ENCODE measurements at regions not wholly inside any gene's neighbourhood (a gene's known extent, or its start where the extent isn't known, plus 50 kb on each side); places are given as distances from the start of the nearest gene placed in this dataset.

DNA sequence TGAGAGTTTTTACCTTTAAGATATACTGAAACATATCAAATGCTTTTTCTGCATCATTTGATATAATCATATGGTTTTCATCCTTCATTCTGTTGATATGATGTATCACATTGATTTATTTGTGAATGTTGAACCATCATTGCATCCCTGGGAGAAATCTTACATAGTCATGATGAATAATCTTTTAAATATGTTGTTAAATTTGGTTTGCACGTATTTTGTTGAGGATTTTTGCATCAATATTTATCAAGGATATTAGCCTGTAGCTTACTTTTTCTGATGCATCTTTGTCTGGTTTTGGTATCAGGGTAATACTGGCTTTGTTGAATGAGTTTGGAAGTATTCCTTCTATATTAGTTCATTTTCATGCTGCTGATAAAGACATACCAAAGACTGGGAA lies 541.4 kb downstream of the TLL1 start:
- DNase-seq (ENCODE audit: low read depth, low spot score): no peak
- Mint-ChIP-seq H3K9me3 (peaks cover 12% of the 10 kb centered on the region), H3K4me1 (no peaks in the 10 kb centered on the region), H3K36me3 (ENCODE audit: low read depth) (no peaks in the 10 kb centered on the region), H3K27me3 (ENCODE audit: low read depth) (no peaks in the 10 kb centered on the region), H3K4me3 (no peak overlapping the region), H3K27ac (ENCODE audit: unreplicated experiment) (no peak overlapping the region)
- TF ChIP-seq, protein P1, sequence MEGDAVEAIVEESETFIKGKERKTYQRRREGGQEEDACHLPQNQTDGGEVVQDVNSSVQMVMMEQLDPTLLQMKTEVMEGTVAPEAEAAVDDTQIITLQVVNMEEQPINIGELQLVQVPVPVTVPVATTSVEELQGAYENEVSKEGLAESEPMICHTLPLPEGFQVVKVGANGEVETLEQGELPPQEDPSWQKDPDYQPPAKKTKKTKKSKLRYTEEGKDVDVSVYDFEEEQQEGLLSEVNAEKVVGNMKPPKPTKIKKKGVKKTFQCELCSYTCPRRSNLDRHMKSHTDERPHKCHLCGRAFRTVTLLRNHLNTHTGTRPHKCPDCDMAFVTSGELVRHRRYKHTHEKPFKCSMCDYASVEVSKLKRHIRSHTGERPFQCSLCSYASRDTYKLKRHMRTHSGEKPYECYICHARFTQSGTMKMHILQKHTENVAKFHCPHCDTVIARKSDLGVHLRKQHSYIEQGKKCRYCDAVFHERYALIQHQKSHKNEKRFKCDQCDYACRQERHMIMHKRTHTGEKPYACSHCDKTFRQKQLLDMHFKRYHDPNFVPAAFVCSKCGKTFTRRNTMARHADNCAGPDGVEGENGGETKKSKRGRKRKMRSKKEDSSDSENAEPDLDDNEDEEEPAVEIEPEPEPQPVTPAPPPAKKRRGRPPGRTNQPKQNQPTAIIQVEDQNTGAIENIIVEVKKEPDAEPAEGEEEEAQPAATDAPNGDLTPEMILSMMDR (conservative IDR thresholded peaks at IDR 0.05): no peak

DNA sequence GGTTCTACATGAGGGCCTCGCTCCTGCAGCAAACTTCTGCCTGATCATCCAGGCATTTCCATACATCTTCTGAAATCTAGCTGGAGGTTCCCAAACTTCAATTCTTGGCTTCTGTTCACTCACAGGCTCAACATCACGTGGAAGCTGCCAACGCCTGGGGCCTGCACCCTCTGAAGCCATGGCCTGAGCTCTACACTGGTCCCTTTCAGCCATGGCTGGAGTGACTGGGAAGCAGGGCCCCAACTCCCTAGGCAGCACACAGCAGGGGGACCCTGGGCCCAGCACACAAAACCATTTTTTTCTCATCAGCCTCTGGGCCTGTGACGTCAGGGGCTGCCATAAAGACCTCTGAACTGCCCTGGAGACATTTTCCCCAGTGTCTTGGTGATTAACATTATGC lies 542.7 kb downstream of the TLL1 start:
- TF ChIP-seq, protein P1 (conservative IDR thresholded peaks at IDR 0.05): no peak
- no peaks in the 10 kb centered on the region for H3K4me1 Mint-ChIP-seq
- no peak overlapping the region for H3K4me3 Mint-ChIP-seq
- no peaks in the 10 kb centered on the region for H3K27me3 Mint-ChIP-seq (ENCODE audit: low read depth)
- no peak overlapping the region for H3K27ac Mint-ChIP-seq (ENCODE audit: unreplicated experiment)
- no peak for DNase-seq (ENCODE audit: low read depth, low spot score)
- no peaks in the 10 kb centered on the region for H3K36me3 Mint-ChIP-seq (ENCODE audit: low read depth)
- H3K9me3 Mint-ChIP-seq: peaks cover 12% of the 10 kb centered on the region

DNA sequence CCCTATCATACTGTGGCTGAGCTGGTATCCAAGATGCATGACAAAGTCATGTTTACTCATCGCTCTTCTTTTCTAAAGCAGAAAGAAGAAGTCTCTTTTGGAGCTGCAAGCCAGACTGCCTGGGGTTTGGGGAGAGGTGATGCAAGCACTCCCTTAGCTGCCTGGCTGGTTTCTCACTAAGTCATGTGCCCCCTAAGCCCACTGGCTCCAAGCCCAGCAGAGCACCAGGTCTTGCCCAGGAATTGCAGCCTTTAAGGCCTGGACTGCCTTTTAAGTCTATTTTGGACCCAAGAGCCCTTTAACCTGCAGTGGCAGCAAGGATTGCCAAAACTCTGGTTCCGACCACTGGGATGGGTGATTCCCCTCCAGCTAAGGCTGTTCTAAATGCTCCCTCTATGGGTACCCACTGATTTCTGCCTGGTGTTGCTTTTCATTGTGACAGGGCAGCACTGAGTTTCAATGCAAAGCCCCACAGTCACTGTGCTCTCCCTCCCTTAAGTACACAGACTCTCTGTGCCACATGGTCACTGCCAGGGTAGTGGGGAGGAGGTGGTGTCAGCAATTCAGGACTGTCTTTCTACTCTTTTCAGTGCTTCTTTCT lies 548.6 kb downstream of the TLL1 start:
- TF ChIP-seq, protein P1 (conservative IDR thresholded peaks at IDR 0.05): no peak
- Mint-ChIP-seq H3K4me3 (no peak overlapping the region), H3K36me3 (ENCODE audit: low read depth) (no peaks in the 10 kb centered on the region), H3K27me3 (ENCODE audit: low read depth) (no peaks in the 10 kb centered on the region), H3K27ac (ENCODE audit: unreplicated experiment) (no peak overlapping the region), H3K9me3 (peaks cover 8% of the 10 kb centered on the region), H3K4me1 (no peaks in the 10 kb centered on the region)
- DNase-seq (ENCODE audit: low read depth, low spot score): no peak

DNA sequence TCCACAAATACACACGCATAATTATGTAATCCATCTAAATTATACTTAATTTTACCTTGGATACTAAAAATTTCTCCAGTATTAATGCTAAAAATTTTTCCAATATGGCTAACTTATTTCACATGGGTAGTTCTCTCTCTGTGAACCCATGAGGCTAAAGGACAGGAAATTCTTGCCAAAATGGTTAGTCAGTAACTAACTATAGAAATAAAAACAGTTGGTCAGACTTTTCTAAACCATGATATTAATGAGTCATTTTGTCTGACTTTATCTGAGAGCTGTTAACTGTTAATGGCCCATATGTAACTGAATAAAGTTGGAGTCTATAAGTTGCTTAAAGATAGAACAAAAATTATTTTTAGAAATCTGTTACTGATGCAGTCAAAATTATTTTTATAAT lies 549.4 kb downstream of the TLL1 start:
- TF ChIP-seq, protein P1 (conservative IDR thresholded peaks at IDR 0.05): no peak
- no peak for DNase-seq (ENCODE audit: low read depth, low spot score)
- no peak overlapping the region for H3K4me3 Mint-ChIP-seq
- H3K4me1 Mint-ChIP-seq: no peaks in the 10 kb centered on the region
- no peaks in the 10 kb centered on the region for H3K27me3 Mint-ChIP-seq (ENCODE audit: low read depth)
- H3K27ac Mint-ChIP-seq (ENCODE audit: unreplicated experiment): no peak overlapping the region
- H3K36me3 Mint-ChIP-seq (ENCODE audit: low read depth): no peaks in the 10 kb centered on the region
- peaks cover 5% of the 10 kb centered on the region for H3K9me3 Mint-ChIP-seq

DNA sequence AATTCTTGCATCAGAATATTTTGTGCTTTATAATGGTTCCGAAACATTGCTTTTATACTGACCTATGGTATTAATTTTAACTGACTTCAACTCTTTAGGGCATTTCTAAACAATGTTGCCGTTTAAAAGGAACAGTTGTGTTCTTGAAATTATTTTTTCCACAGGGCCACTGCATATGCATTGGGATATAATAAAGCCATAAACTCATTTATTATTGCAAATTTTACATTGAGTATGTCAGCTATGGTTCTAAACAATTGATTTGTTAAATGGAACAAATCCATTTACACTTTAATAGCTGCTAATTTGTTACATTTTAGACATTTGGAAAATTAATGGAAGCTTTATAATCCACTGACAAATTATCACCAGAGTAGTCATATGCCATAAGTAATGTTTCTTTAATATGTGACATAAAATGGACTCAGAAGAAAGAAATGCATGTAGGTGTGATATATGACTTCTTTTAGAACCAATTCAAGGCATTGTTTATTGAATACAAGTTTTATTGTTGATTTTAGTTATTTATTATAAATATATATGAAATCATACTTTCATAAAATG lies 553.3 kb downstream of the TLL1 start:
- Mint-ChIP-seq H3K9me3 (no peaks in the 10 kb centered on the region), H3K4me1 (no peaks in the 10 kb centered on the region), H3K27ac (ENCODE audit: unreplicated experiment) (no peak overlapping the region), H3K36me3 (ENCODE audit: low read depth) (no peaks in the 10 kb centered on the region), H3K4me3 (no peak overlapping the region), H3K27me3 (ENCODE audit: low read depth) (no peaks in the 10 kb centered on the region)
- TF ChIP-seq, protein P1 (conservative IDR thresholded peaks at IDR 0.05): no peak
- DNase-seq (ENCODE audit: low read depth, low spot score): no peak

Measured in neural crest cell (in vitro differentiated cells).